Testis (tissue), 2 donors: ENCODE measurements at regions not wholly inside any gene's neighbourhood (a gene's known extent, or its start where the extent isn't known, plus 50 kb on each side); places are given as distances from the start of the nearest gene placed in this dataset.
"Not testable (repeated sequence)": the region's sequence is repeated elsewhere in the genome, so short reads cannot be mapped to it uniquely, and the experiment has no call there.

Experiments
- DNase-seq: peaks from one replicate; pipeline ENCODE4 v3.0.0-alpha.2; 2019
- H3K27ac ChIP-seq, 2 donors: fragments of 200-600 bp; sonication (generic); one replicate each; pipeline ENCODE4 v1.5.1; 2019
- H3K27me3 ChIP-seq: fragments of 200-600 bp; sonication (generic); one replicate; pipeline ENCODE4 v1.5.1; 2019
- H3K36me3 ChIP-seq: fragments of 200-600 bp; sonication (generic); one replicate; pipeline ENCODE4 v1.5.1; 2017; ENCODE audit warnings: low read depth; ENCODE audit errors: missing control alignments
- H3K4me1 ChIP-seq: fragments of 200-600 bp; sonication (generic); one replicate; pipeline ENCODE4 v1.5.1; 2019
- H3K4me3 ChIP-seq, 2 donors: fragments of 200-600 bp; sonication (generic); one replicate each; pipeline ENCODE4 v1.5.1; 2017 to 2019
- H3K9me3 ChIP-seq: fragments of 200-600 bp; sonication (generic); one replicate; pipeline ENCODE4 v1.5.1; 2017
- POLR2A ChIP-seq: fragments of 450-650 bp; IDR thresholded peaks from one replicate; pipeline ENCODE4 v1.6.1; 2017; ENCODE audit warnings: antibody characterized with exemption, mild to moderate bottlenecking, moderate library complexity
- WGBS, 2 donors: methylation state at CpG; one replicate each; pipeline ENCODE4 v1.1.5; 2018; 5-methylcytosine and 5-hydroxymethylcytosine counted together
- intact Hi-C: fragments of 100-400 bp; cut with DNase I; formaldehyde crosslinking; loops from one replicate; pipeline ENCODE4 v1.15.1; 2023; ENCODE audit warnings: low total_unique reads
- TF ChIP-seq, protein P1 (sequence below), 3 experiments: fragments of 450-650 bp in 2 of 3; fragments of 200-600 bp in 1 of 3; sonication (generic) in 1 of 3; IDR thresholded peaks; one replicate each; pipeline ENCODE4 v1.5.1; 2016 to 2019; ENCODE audit warnings: antibody characterized with exemption in 3 of 3, mild to moderate bottlenecking in 2 of 3, moderate library complexity in 1 of 3

- WGBS, 2 donors, result 64 to 68% methylated on average over 7 of the region's 7 CpGs
- Histone ChIP-seq H3K27ac (no peak overlapping the region), H3K27me3 (no peaks in the 10 kb centered on the region), H3K4me1 (no peaks in the 10 kb centered on the region), H3K4me3 (no peak overlapping the region), H3K9me3 (no peaks in the 10 kb centered on the region), H3K36me3 (no peaks in the 10 kb centered on the region)
- TF ChIP-seq POLR2A, result no peak
- TF ChIP-seq, protein P1, sequence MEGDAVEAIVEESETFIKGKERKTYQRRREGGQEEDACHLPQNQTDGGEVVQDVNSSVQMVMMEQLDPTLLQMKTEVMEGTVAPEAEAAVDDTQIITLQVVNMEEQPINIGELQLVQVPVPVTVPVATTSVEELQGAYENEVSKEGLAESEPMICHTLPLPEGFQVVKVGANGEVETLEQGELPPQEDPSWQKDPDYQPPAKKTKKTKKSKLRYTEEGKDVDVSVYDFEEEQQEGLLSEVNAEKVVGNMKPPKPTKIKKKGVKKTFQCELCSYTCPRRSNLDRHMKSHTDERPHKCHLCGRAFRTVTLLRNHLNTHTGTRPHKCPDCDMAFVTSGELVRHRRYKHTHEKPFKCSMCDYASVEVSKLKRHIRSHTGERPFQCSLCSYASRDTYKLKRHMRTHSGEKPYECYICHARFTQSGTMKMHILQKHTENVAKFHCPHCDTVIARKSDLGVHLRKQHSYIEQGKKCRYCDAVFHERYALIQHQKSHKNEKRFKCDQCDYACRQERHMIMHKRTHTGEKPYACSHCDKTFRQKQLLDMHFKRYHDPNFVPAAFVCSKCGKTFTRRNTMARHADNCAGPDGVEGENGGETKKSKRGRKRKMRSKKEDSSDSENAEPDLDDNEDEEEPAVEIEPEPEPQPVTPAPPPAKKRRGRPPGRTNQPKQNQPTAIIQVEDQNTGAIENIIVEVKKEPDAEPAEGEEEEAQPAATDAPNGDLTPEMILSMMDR (IDR thresholded peaks at IDR 0.05), result no peak
- DNase-seq, result no peak
- intact Hi-C loops, result no loop called here
Observed at GRCh38 chr7:77484785-77485184, 52.3 kb upstream of the PTPN12 start.

GRCh38 chr7:77482015-77482414 lies 55.1 kb upstream of the PTPN12 start:
- Histone ChIP-seq H3K27ac (no peak overlapping the region), H3K27me3 (no peaks in the 10 kb centered on the region), H3K9me3 (no peaks in the 10 kb centered on the region), H3K36me3 (no peaks in the 10 kb centered on the region), H3K4me1 (no peaks in the 10 kb centered on the region), H3K4me3 (no peak overlapping the region)
- intact Hi-C loops, result no loop called here
- TF ChIP-seq, protein P1 (IDR thresholded peaks at IDR 0.05), result no peak
- no peak for TF ChIP-seq POLR2A
- DNase-seq, result no peak
- WGBS, 2 donors, result 69 to 78% methylated on average over 3 of the region's 3 CpGs

DNA sequence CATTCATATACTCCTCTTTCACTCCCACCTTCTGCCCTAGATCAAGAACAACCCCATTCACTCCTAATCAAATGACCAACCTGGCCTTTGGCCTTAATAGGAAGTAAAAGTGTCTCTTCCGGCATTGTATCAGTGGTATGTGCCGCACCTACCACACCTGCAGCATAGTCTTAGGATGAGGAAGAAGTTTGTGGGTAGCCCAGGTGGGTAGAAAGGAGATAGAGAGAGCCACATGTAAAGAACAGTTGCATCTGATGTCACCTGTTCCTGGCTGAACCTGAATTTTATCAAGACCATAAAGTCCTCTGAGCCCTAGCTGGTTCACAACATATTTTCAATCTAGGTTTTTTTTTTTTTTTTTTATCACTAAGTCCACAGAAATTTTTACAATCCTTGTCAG lies 55.5 kb upstream of the PTPN12 start:
- intact Hi-C loops, result no loop called here

DNA sequence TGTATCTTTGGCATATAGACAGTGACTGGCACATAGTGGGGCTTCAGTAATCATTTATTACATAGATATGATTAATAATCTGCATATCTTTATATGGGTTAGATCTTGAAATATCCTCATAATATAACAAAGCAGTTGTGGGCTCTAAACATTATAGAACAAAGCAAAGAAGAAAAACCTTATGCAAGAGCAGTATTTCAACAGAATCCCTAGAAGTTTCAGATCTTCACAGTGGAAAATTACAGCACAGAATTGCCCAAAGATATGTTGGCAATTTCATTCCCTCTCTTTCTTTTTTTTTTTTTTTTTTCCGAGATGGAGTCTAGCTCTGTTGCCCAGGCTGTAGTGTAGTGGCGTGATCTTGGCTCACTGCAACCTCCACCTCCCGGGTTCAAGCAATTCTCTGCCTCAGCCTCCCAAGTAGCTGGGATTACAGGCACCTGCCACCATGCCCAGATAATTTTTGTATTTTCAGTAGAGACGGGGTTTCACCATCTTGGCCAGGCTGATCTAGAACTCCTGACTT lies 56.9 kb upstream of the PTPN12 start:
- H3K4me3 ChIP-seq, H3K9me3 ChIP-seq, H3K27me3 ChIP-seq, H3K36me3 ChIP-seq, DNase-seq, H3K27ac ChIP-seq, intact Hi-C loops, H3K4me1 ChIP-seq: not testable (repeated sequence)
- 94 to 97% methylated on average over 4 of the region's 4 CpGs for WGBS, 2 donors

More for the DNA sequence above, 55.5 kb upstream of the PTPN12 start:
- WGBS, 2 donors, result 92% methylated on average over 2 of the region's 2 CpGs
- Histone ChIP-seq H3K9me3 (no peaks in the 10 kb centered on the region), H3K4me1 (no peaks in the 10 kb centered on the region), H3K4me3 (no peak overlapping the region), H3K36me3 (no peaks in the 10 kb centered on the region), H3K27ac (no peak overlapping the region), H3K27me3 (no peaks in the 10 kb centered on the region)
- DNase-seq, result no peak
- TF ChIP-seq, protein P1 (IDR thresholded peaks at IDR 0.05), result no peak
- TF ChIP-seq POLR2A, result no peak

DNA sequence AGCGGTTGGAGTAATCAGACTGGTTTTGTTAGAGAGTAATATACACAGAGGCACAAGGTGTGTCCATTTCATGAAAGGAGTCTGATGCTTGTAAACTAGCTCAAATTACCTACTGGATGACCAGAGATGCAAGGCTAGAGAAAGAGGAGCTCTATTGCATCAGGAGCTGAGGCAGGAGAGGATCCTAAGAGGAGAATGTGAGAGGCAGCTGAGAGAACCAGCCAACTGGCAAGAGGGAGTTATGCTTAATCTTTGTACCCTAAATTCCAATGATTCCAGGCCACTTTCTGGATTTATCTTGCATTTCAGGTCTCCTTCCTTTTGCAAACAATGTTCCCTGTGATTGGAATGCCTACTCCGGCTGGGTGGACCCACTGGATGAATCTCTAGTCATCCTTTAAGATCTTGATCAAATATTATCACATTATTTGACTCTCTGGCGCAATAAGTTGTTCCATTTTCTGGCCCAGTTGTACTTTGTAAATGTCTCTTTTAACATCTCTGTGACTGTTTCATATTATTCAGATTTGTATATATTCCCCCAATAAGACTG lies 57.5 kb upstream of the PTPN12 start:
- Histone ChIP-seq H3K27ac (no peak overlapping the region), H3K27me3 (no peaks in the 10 kb centered on the region), H3K36me3 (no peaks in the 10 kb centered on the region), H3K9me3 (no peaks in the 10 kb centered on the region), H3K4me1 (no peaks in the 10 kb centered on the region), H3K4me3 (no peak overlapping the region)
- DNase-seq, result no peak
- 88 to 93% methylated on average over 3 of the region's 3 CpGs for WGBS, 2 donors
- intact Hi-C loops, result no loop called here
- no peak for TF ChIP-seq POLR2A
- TF ChIP-seq, protein P1 (IDR thresholded peaks at IDR 0.05), result no peak
